GM23338 (cell line): ENCODE measurements at regions not wholly inside any gene's neighbourhood (a gene's known extent, or its start where the extent isn't known, plus 50 kb on each side); places are given as distances from the start of the nearest gene placed in this dataset.

ENCODE experiments used
- ATAC-seq: fragments of 200-7000 bp; cut with Tn5 transposase; 3 replicates; pipeline ENCODE4 v1.9.1; 2020
- DNase-seq: peaks from one replicate; pipeline ENCODE4 v3.0.0-alpha.2; 2015; ENCODE audit warnings: low spot score
- H2AFZ ChIP-seq: fragments of 200-600 bp; sonication (generic); 2 replicates; pipeline ENCODE4 v1.8.0; 2016; ENCODE audit warnings: antibody characterized with exemption, mild to moderate bottlenecking, moderate library complexity
- H3F3A ChIP-seq: fragments of 200-600 bp; sonication (generic); replicated peaks from 2 replicates; pipeline ENCODE4 v1.8.0; 2017; ENCODE audit warnings: antibody characterized with exemption, mixed run types, low read depth
- H3K27ac ChIP-seq: fragments of 200-600 bp; sonication (generic); 2 replicates; pipeline ENCODE4 v1.6.1; 2016; ENCODE audit warnings: low read depth
- H3K27me3 ChIP-seq: fragments of 200-600 bp; sonication (generic); 2 replicates; pipeline ENCODE4 v1.8.0; 2016; ENCODE audit warnings: mild to moderate bottlenecking, mixed run types, moderate library complexity; ENCODE audit not compliant: insufficient read depth
- H3K36me3 ChIP-seq: fragments of 200-600 bp; sonication (generic); 2 replicates; pipeline ENCODE4 v1.8.0; 2016; ENCODE audit warnings: mild to moderate bottlenecking; ENCODE audit not compliant: insufficient read depth
- H3K4me1 ChIP-seq: fragments of 200-600 bp; sonication (generic); 2 replicates; pipeline ENCODE4 v1.8.0; 2016; ENCODE audit warnings: mild to moderate bottlenecking, moderate library complexity; ENCODE audit not compliant: insufficient read depth
- H3K4me2 ChIP-seq: fragments of 200-600 bp; sonication (generic); 2 replicates; pipeline ENCODE4 v1.7.1; 2017; ENCODE audit warnings: mixed run types
- H3K4me3 ChIP-seq: fragments of 200-600 bp; sonication (generic); 2 replicates; pipeline ENCODE4 v1.6.1; 2016; ENCODE audit warnings: mixed run types
- H3K79me2 ChIP-seq: fragments of 200-600 bp; sonication (generic); replicated peaks from 2 replicates; pipeline ENCODE4 v1.8.0; 2017; ENCODE audit warnings: mild to moderate bottlenecking; ENCODE audit not compliant: insufficient read depth
- H3K9me2 ChIP-seq: fragments of 200-600 bp; sonication (generic); 2 replicates; pipeline ENCODE4 v1.8.0; 2017; ENCODE audit not compliant: insufficient read depth
- H4K20me1 ChIP-seq: fragments of 200-600 bp; sonication (generic); replicated peaks from 2 replicates; pipeline ENCODE4 v1.8.0; 2017; ENCODE audit warnings: mild to moderate bottlenecking; ENCODE audit not compliant: insufficient read depth
- H3K27ac Mint-ChIP-seq: 2 replicates; pipeline ENCODE4 v1.8.0; 2020; ENCODE audit warnings: inconsistent platforms, mild to moderate bottlenecking, moderate library complexity, mixed read lengths
- H3K27me3 Mint-ChIP-seq: 3 replicates; pipeline ENCODE4 v1.8.0; 2022; ENCODE audit warnings: low read depth, mild to moderate bottlenecking, moderate library complexity, mixed read lengths, inconsistent platforms; ENCODE audit not compliant: insufficient read depth, poor library complexity
- H3K36me3 Mint-ChIP-seq: 3 replicates; pipeline ENCODE4 v1.8.0; 2021; ENCODE audit warnings: low read depth, mild to moderate bottlenecking, inconsistent platforms, moderate library complexity, mixed read lengths
- H3K4me1 Mint-ChIP-seq: 3 replicates; pipeline ENCODE4 v1.8.0; 2020; ENCODE audit warnings: mild to moderate bottlenecking, inconsistent platforms, mixed read lengths
- H3K4me3 Mint-ChIP-seq: 3 replicates; pipeline ENCODE4 v1.8.0; 2021; ENCODE audit warnings: moderate library complexity, mild to moderate bottlenecking, inconsistent platforms, mixed read lengths
- H3K9me3 Mint-ChIP-seq: 3 replicates; pipeline ENCODE4 v1.8.0; 2020; ENCODE audit warnings: moderate library complexity, mild to moderate bottlenecking, inconsistent platforms, mixed read lengths
- CREB1 ChIP-seq: fragments of 250-450 bp; sonication (Bioruptor Pico); IDR thresholded peaks from 2 replicates; pipeline ENCODE4 v1.5.0; 2020; ENCODE audit warnings: low read depth, mild to moderate bottlenecking, moderate library complexity
- CTCF ChIP-seq, 2 experiments: fragments of 200-600 bp in 1 of 2; sonication (generic) in 1 of 2; conservative IDR thresholded peaks; 2 replicates each; pipeline versions ENCODE4 v1.5.1 to v1.6.1; 2016 to 2017; ENCODE audit warnings: antibody characterized with exemption in 2 of 2, low read depth in 2 of 2, mild to moderate bottlenecking in 2 of 2, moderate library complexity in 1 of 2
- ETS1 ChIP-seq: IDR thresholded peaks from 2 replicates; pipeline ENCODE4 v1.6.1; 2016; ENCODE audit warnings: antibody characterized with exemption
- EZH2 ChIP-seq: fragments of 200-600 bp; sonication (generic); IDR thresholded peaks from one replicate; pipeline ENCODE4 v1.8.0; 2017; ENCODE audit warnings: antibody characterized with exemption, mild to moderate bottlenecking, low read depth; ENCODE audit not compliant: unreplicated experiment
- EZH2phosphoT487 ChIP-seq: fragments of 200-600 bp; sonication (generic); IDR thresholded peaks from one replicate; pipeline ENCODE4 v1.8.1; 2018; ENCODE audit warnings: antibody characterized with exemption; ENCODE audit not compliant: unreplicated experiment
- JUNB ChIP-seq: IDR thresholded peaks from one replicate; pipeline ENCODE4 v1.6.1; 2016; ENCODE audit warnings: antibody characterized with exemption; ENCODE audit not compliant: unreplicated experiment
- NANOG ChIP-seq: IDR thresholded peaks from 2 replicates; pipeline ENCODE4 v1.6.1; 2016; ENCODE audit warnings: antibody characterized with exemption, borderline replicate concordance
- POLR2AphosphoS5 ChIP-seq: IDR thresholded peaks from 2 replicates; pipeline ENCODE4 v1.6.1; 2016; ENCODE audit warnings: antibody characterized with exemption, low read depth
- REST ChIP-seq: IDR thresholded peaks from one replicate; pipeline ENCODE4 v1.6.1; 2018; ENCODE audit warnings: antibody characterized with exemption; ENCODE audit not compliant: unreplicated experiment
- STAT1 ChIP-seq: IDR thresholded peaks from one replicate; pipeline ENCODE4 v1.6.1; 2016; ENCODE audit warnings: antibody characterized with exemption; ENCODE audit not compliant: unreplicated experiment
- ZNF114 ChIP-seq: fragments of 250-450 bp; sonication (Bioruptor Pico); IDR thresholded peaks from 2 replicates; pipeline ENCODE4 v1.5.0; 2020; ENCODE audit warnings: mild to moderate bottlenecking, moderate library complexity
- ZNF331 ChIP-seq: fragments of 250-450 bp; sonication (Bioruptor Pico); IDR thresholded peaks from 2 replicates; pipeline ENCODE4 v1.5.0; 2020; ENCODE audit warnings: low read depth, mild to moderate bottlenecking, moderate library complexity
- ZNF462 ChIP-seq: fragments of 250-450 bp; sonication (Bioruptor Pico); IDR thresholded peaks from 2 replicates; pipeline ENCODE4 v1.5.0; 2020; ENCODE audit warnings: mild to moderate bottlenecking, moderate library complexity

- no peak for DNase-seq
- Histone ChIP-seq H2AFZ (peak overlapping the region; percentile 43; the same call in 1 of the 2 replicates), H4K20me1 (no peaks in the 10 kb centered on the region), H3K4me2 (no peak overlapping the region), H3K9me2 (no peaks in the 10 kb centered on the region), H3K4me1 (peaks cover 10% of the 10 kb centered on the region), H3K27me3 (no peaks in the 10 kb centered on the region), H3F3A (no peaks in the 10 kb centered on the region), H3K36me3 (no peaks in the 10 kb centered on the region), H3K4me3 (no peak overlapping the region), H3K79me2 (no peaks in the 10 kb centered on the region), H3K27ac (no peak overlapping the region)
- Mint-ChIP-seq H3K36me3 (no peaks in the 10 kb centered on the region), H3K27me3 (peaks cover 9% of the 10 kb centered on the region), H3K27ac (no peak overlapping the region), H3K9me3 (no peaks in the 10 kb centered on the region), H3K4me3 (no peak overlapping the region), H3K4me1 (peaks cover 10% of the 10 kb centered on the region; the same call in 2 of the 3 replicates)
- ATAC-seq, result no peak
- TF ChIP-seq STAT1 (no peak), ZNF462 (CRISPR knock-in tag) (no peak), ZNF331 (CRISPR knock-in tag) (no peak), NANOG (no peak), CREB1 (CRISPR knock-in tag) (no peak), POLR2AphosphoS5 (no peak), REST (no peak), CTCF (conservative IDR thresholded peaks at IDR 0.05; ENCODE audit: low read depth in 2 of 2) (no peak), ZNF114 (no peak), EZH2phosphoT487 (no peak), JUNB (no peak), ETS1 (no peak), EZH2 (no peak)
These were observed 52.9 kb upstream of the GPR12 start for GRCh38 chr13:26813321-26813979.
